Cardiac fibroblast (primary cell): ENCODE measurements at regions not wholly inside any gene's neighbourhood (a gene's known extent, or its start where the extent isn't known, plus 50 kb on each side); places are given as distances from the start of the nearest gene placed in this dataset.
"Not testable (repeated sequence)": the region's sequence is repeated elsewhere in the genome, so short reads cannot be mapped to it uniquely, and the experiment has no call there.

Experiments
- DNase-seq, 2 donors: peaks; one replicate each; pipeline versions ENCODE4 v3.0.0 to v3.0.0-alpha.2; 2010; ENCODE audit warnings: low read depth in 2 of 2
- H3K4me3 ChIP-seq, 2 donors: replicated peaks in 1 of 2; 1 replicate in 1 of 2; 2 replicates in 1 of 2; pipeline ENCODE4 v1.5.1; 2011; ENCODE audit warnings: low read depth in 2 of 2, low read length in 2 of 2, mild to moderate bottlenecking in 2 of 2, moderate library complexity in 1 of 2
- CTCF ChIP-seq: IDR thresholded peaks from one replicate; pipeline ENCODE4 v1.5.1; 2011; ENCODE audit warnings: low read depth, mild to moderate bottlenecking, low read length, inconsistent platforms

GRCh38 chr6:167748458-167749379 is 78.0 kb upstream of the AFDN start:
- H3K4me3 ChIP-seq = no peak overlapping the region
- TF ChIP-seq CTCF = no peak
- DNase-seq = no peak

- H3K4me3 ChIP-seq = no peak overlapping the region
- DNase-seq = no peak
- TF ChIP-seq CTCF = no peak
These were observed 75.8 kb upstream of the AFDN start for GRCh38 chr6:167750956-167751358.

- TF ChIP-seq CTCF = no peak
- DNase-seq = no peak
- H3K4me3 ChIP-seq = no peak overlapping the region
These were observed 75.1 kb upstream of the AFDN start for GRCh38 chr6:167751579-167752115.

GRCh38 chr6:167753281-167753680 is 73.4 kb upstream of the AFDN start:
- DNase-seq, H3K4me3 ChIP-seq: not testable (repeated sequence)

GRCh38 chr6:167754691-167755090 is 72.0 kb upstream of the AFDN start:
- no peak for DNase-seq
- no peak overlapping the region for H3K4me3 ChIP-seq
- TF ChIP-seq CTCF = no peak

- no peak for TF ChIP-seq CTCF
- no peak overlapping the region for H3K4me3 ChIP-seq
- no peak for DNase-seq
These were observed 71.2 kb upstream of the AFDN start for GRCh38 chr6:167755461-167755860.

GRCh38 chr6:167756597-167756996 is 70.1 kb upstream of the AFDN start:
- no peak for DNase-seq
- no peak for TF ChIP-seq CTCF
- no peak overlapping the region for H3K4me3 ChIP-seq
